ENCODE measurements at regions not wholly inside any gene's neighbourhood (a gene's known extent, or its start where the extent isn't known, plus 50 kb on each side); places are given as distances from the start of the nearest gene placed in this dataset.

GRCh38 chr5:164253764-164254163, 748.3 kb downstream of the MAT2B start:
- DNase-seq (ENCODE audit: extremely low spot score) = no peak
- ChIA-PET POLR2A (no interaction called here), CTCF (no interaction called here)
- no peak for TF ChIP-seq CTCF (IDR thresholded peaks at IDR 0.05; ENCODE audit: control extremely low read depth, extremely low read depth, low read depth, missing control alignments)

DNA sequence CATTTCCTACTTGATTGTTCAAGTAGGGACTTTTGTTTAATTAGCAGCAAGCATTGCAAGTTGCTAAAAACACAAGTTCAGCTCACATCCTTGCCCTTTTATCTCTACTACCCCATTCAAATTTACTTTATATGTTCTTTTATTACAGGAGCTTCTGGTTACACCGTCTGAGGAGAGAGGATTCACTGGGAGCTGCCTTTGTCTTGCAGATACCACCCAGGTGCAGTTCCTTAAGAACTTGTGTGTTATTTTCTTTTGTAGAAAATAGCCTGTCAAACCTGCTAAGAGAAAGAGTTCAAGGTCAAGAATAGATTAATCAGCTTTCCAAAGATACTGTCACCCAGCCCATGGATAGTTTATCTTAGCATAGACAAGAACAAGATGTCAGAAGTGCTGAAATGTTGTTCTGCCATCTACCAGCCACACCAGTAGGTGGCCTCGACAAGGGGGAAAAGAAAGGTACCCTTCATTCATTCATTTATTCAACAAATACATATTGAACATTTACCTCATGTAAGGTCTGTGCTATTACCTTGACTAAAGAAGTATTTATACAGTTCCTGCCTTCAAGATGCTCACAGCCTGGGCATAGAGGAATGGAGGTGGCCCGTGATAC, 750.3 kb downstream of the MAT2B start:
- TF ChIP-seq CTCF (IDR thresholded peaks at IDR 0.05; ENCODE audit: control extremely low read depth, extremely low read depth, low read depth, missing control alignments) = no peak
- no peak for DNase-seq (ENCODE audit: extremely low spot score)
- CTCF ChIA-PET = interaction anchor here (0.7 kb wide), 1 partner anchor 10 kb away, joined by 3 read pairs; no protein-coding TSS in a partner anchor
- POLR2A ChIA-PET = no interaction called here

DNA sequence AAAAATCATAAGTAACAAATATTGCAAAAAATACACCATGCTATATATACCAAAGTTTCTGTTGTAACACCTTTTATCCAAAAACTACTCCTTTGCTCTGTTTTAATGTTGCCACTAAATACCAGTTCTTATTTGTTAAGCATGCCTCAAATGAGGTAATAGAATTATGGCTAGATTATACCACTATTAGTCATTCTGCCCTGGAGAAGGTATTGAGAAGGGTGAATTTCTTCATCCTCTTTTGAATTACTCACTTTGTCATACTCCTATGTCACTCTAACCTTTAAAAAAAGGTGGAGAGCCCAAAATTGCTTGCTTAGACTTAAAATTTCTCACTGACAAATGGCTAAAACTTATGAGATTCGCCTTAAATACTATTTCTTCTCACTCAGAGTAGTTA, 750.9 kb downstream of the MAT2B start:
- CTCF ChIA-PET = no interaction called here
- no peak for TF ChIP-seq CTCF (IDR thresholded peaks at IDR 0.05; ENCODE audit: control extremely low read depth, extremely low read depth, low read depth, missing control alignments)
- POLR2A ChIA-PET = no interaction called here
- DNase-seq (ENCODE audit: extremely low spot score) = no peak

DNA sequence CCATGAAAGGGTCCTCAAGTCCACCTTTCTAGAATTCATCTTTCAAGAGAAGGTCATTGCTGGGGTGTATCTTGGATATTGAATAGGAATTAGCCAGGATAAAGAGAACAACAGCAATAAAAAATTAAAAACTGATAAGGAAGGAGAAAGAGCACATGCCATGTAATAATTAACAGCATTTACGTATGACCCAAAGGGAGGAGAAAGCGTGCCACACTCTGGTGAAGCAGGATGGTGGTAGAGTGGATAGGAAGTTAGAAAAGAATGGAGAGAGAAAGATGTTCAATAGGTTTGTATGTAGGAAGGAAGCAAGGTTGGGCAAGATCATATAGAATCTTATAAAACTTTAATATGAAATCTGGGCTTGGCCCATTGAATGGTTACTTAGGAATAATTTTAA, 751.5 kb downstream of the MAT2B start:
- TF ChIP-seq CTCF (IDR thresholded peaks at IDR 0.05; ENCODE audit: control extremely low read depth, extremely low read depth, low read depth, missing control alignments) = no peak
- ChIA-PET CTCF (no interaction called here), POLR2A (no interaction called here)
- DNase-seq (ENCODE audit: extremely low spot score) = no peak

GRCh38 chr5:164265566-164265965, 760.1 kb downstream of the MAT2B start:
- no peak for TF ChIP-seq CTCF (IDR thresholded peaks at IDR 0.05; ENCODE audit: control extremely low read depth, extremely low read depth, low read depth, missing control alignments)
- no peak for DNase-seq (ENCODE audit: extremely low spot score)
- ChIA-PET POLR2A (no interaction called here), CTCF (interaction anchor here (1.2 to 1.4 kb wide), 2 partner anchors 14 kb away, joined by 3 read pairs; no protein-coding TSS in a partner anchor)

DNA sequence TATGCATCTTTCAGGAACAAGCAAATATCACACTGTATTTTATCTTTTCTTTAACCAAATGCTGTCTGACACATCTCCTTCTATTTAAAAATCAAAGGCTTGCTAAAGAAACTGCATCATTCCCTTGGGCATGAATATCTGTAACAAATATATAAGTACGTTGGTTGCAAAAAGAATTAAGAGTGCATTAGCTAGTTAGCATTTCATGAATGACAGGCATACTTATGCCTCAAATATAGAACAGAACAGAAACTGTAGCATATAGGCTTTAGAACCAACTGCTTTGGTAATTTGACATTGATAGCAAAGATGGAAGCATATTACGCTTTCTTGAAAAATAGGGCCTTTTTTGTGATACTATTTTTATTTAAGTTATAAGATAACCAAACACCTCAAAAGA, 761.2 kb downstream of the MAT2B start:
- no peak for TF ChIP-seq CTCF (IDR thresholded peaks at IDR 0.05; ENCODE audit: control extremely low read depth, extremely low read depth, low read depth, missing control alignments)
- DNase-seq (ENCODE audit: extremely low spot score) = no peak
- CTCF ChIA-PET = no interaction called here
- POLR2A ChIA-PET = no interaction called here

Measured in GM10248 (cell line).